PFSK-1 (cell line): ENCODE measurements at regions not wholly inside any gene's neighbourhood (a gene's known extent, or its start where the extent isn't known, plus 50 kb on each side); places are given as distances from the start of the nearest gene placed in this dataset.

Experiments
- FOXP2 ChIP-seq: optimal IDR thresholded peaks from 2 replicates; pipeline ENCODE3; 2011; ENCODE audit warnings: borderline replicate concordance, control low read depth, inconsistent platforms; ENCODE audit not compliant: insufficient read depth; ENCODE audit errors: extremely low read length, extremely low read depth
- POLR2AphosphoS5 ChIP-seq: IDR thresholded peaks from 2 replicates; pipeline ENCODE4 v1.6.1; 2012; ENCODE audit warnings: low read depth, mild to moderate bottlenecking, control low read depth, low read length, moderate library complexity
- SIN3A ChIP-seq: IDR thresholded peaks from 2 replicates; pipeline ENCODE4 v1.6.1; 2012; ENCODE audit warnings: mild to moderate bottlenecking, low read length, moderate library complexity, borderline replicate concordance; ENCODE audit not compliant: insufficient read depth
- TAF1 ChIP-seq: IDR thresholded peaks from 2 replicates; pipeline ENCODE4 v1.6.1; 2012; ENCODE audit warnings: low read length, control low read depth, borderline replicate concordance; ENCODE audit not compliant: insufficient read depth
- TF ChIP-seq, protein P1 (sequence below), 2 experiments: IDR thresholded peaks; 2 replicates each; pipeline versions ENCODE4 v1.6.1 to v1.8.0; 2011 to 2012; ENCODE audit warnings: low read depth in 2 of 2, low read length in 2 of 2, control low read depth in 1 of 2, inconsistent platforms in 1 of 2, mild to moderate bottlenecking in 1 of 2, moderate library complexity in 1 of 2; ENCODE audit not compliant: insufficient read depth in 1 of 2

- TF ChIP-seq SIN3A (no peak), POLR2AphosphoS5 (no peak), TAF1 (no peak), FOXP2 (no peak)
- TF ChIP-seq, protein P1, sequence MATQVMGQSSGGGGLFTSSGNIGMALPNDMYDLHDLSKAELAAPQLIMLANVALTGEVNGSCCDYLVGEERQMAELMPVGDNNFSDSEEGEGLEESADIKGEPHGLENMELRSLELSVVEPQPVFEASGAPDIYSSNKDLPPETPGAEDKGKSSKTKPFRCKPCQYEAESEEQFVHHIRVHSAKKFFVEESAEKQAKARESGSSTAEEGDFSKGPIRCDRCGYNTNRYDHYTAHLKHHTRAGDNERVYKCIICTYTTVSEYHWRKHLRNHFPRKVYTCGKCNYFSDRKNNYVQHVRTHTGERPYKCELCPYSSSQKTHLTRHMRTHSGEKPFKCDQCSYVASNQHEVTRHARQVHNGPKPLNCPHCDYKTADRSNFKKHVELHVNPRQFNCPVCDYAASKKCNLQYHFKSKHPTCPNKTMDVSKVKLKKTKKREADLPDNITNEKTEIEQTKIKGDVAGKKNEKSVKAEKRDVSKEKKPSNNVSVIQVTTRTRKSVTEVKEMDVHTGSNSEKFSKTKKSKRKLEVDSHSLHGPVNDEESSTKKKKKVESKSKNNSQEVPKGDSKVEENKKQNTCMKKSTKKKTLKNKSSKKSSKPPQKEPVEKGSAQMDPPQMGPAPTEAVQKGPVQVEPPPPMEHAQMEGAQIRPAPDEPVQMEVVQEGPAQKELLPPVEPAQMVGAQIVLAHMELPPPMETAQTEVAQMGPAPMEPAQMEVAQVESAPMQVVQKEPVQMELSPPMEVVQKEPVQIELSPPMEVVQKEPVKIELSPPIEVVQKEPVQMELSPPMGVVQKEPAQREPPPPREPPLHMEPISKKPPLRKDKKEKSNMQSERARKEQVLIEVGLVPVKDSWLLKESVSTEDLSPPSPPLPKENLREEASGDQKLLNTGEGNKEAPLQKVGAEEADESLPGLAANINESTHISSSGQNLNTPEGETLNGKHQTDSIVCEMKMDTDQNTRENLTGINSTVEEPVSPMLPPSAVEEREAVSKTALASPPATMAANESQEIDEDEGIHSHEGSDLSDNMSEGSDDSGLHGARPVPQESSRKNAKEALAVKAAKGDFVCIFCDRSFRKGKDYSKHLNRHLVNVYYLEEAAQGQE (IDR thresholded peaks at IDR 0.05; ENCODE audit: insufficient read depth in 1 of 2, low read depth in 2 of 2, low read length in 2 of 2), result no peak
Observed at GRCh38 chr11:70509476-70509875, 111.1 kb downstream of the CTTN start.
